HFFc6 (cell line): ENCODE measurements at regions not wholly inside any gene's neighbourhood (a gene's known extent, or its start where the extent isn't known, plus 50 kb on each side); places are given as distances from the start of the nearest gene placed in this dataset.
"Not testable (repeated sequence)": the region's sequence is repeated elsewhere in the genome, so short reads cannot be mapped to it uniquely, and the experiment has no call there.

Experiments
- DNase-seq: peaks from one replicate; pipeline ENCODE4 v3.0.0-alpha.2; 2018
- H3K27ac Mint-ChIP-seq: 2 replicates; pipeline ENCODE4 v1.8.0; 2020; ENCODE audit warnings: mild to moderate bottlenecking, mixed read lengths
- H3K27me3 Mint-ChIP-seq: 2 replicates; pipeline ENCODE4 v1.8.0; 2021; ENCODE audit warnings: mild to moderate bottlenecking, moderate library complexity, mixed read lengths; ENCODE audit not compliant: insufficient read depth
- H3K36me3 Mint-ChIP-seq: 2 replicates; pipeline ENCODE4 v1.8.0; 2021; ENCODE audit warnings: low read depth, mixed read lengths
- H3K4me1 Mint-ChIP-seq: 2 replicates; pipeline ENCODE4 v1.8.0; 2020; ENCODE audit warnings: low read depth, mixed read lengths
- H3K4me3 Mint-ChIP-seq: 2 replicates; pipeline ENCODE4 v1.8.0; 2020; ENCODE audit warnings: mild to moderate bottlenecking, moderate library complexity, mixed read lengths
- H3K9me3 Mint-ChIP-seq: 2 replicates; pipeline ENCODE4 v1.8.0; 2020; ENCODE audit warnings: mild to moderate bottlenecking, mixed read lengths
- TF ChIP-seq, protein P1 (sequence below): fragments of 200-600 bp; sonication (generic); IDR thresholded peaks from 2 replicates; pipeline ENCODE4 v1.5.0; 2021; ENCODE audit warnings: antibody characterized with exemption, mild to moderate bottlenecking

DNA sequence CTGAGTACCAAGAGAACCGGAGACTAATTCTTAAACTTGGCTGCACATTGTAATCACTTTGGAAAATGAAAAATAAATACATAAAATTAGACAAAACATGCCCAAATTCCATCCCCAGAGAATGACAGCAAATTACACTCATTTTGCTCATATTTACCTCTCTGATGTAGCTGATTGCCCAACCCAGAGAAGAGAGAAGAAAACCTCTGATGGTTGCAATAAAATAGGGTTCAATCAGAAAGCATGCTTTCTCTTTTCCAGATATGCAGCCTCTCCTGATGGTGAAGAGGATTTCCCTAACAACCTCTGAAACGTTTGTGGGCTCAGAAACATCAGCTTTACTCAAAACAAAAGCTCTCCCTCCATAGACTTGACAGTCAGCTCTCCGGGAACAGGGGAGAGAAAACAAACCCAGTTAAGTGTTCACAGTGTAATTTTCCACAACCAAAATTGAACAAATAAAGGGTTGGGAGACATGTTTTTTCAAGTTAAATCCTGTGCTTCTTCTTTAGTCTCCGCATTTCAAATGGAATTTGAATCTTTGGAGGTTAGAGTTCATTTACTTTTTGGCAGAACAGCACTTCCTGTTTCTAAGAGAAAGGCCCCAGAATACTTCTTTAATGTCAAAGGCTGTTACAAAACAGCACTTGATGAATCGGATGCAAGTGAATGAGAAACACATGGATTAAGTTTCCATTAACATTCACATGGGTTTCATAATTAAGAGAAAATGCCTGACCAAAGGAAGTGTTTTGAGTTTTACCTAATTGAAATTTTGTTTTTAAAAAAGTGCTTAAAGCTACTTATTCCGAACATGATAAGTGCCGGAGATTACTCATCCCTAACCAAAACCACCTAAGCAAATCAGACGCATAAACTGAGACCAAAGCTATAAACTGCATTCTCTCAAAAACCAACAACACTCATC, 570.1 kb upstream of the SYT4 start:
- no peaks in the 10 kb centered on the region for H3K4me1 Mint-ChIP-seq
- peaks cover 14% of the 10 kb centered on the region; the same call in 1 of the 2 replicates for H3K9me3 Mint-ChIP-seq
- H3K4me3 Mint-ChIP-seq, result no peak overlapping the region
- H3K27ac Mint-ChIP-seq, result no peak overlapping the region
- TF ChIP-seq, protein P1, sequence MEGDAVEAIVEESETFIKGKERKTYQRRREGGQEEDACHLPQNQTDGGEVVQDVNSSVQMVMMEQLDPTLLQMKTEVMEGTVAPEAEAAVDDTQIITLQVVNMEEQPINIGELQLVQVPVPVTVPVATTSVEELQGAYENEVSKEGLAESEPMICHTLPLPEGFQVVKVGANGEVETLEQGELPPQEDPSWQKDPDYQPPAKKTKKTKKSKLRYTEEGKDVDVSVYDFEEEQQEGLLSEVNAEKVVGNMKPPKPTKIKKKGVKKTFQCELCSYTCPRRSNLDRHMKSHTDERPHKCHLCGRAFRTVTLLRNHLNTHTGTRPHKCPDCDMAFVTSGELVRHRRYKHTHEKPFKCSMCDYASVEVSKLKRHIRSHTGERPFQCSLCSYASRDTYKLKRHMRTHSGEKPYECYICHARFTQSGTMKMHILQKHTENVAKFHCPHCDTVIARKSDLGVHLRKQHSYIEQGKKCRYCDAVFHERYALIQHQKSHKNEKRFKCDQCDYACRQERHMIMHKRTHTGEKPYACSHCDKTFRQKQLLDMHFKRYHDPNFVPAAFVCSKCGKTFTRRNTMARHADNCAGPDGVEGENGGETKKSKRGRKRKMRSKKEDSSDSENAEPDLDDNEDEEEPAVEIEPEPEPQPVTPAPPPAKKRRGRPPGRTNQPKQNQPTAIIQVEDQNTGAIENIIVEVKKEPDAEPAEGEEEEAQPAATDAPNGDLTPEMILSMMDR, result no peak
- no peaks in the 10 kb centered on the region for H3K36me3 Mint-ChIP-seq
- no peaks in the 10 kb centered on the region; the same call in 1 of the 2 replicates for H3K27me3 Mint-ChIP-seq
- no peak for DNase-seq

DNA sequence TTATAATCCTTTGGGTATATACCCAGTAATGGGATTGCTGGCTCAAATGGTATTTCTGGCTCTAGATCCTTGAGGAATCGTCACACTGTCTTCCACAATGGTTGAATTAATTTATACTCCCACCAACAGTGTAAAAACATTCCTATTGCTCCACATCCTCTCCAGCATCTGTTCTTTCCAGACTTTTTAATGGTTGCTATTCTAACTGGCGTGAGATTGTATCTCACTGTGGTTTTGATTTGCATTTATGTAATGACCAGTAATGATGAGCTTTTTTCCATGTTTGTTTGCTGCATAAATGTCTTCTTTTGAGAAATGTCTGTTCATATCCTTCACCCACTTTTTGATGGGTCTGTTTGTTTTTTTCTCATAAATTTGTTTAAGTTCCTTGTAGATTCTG, 572.5 kb upstream of the SYT4 start:
- not testable (repeated sequence) for H3K4me3 Mint-ChIP-seq, H3K27ac Mint-ChIP-seq, DNase-seq, H3K27me3 Mint-ChIP-seq, H3K4me1 Mint-ChIP-seq, H3K36me3 Mint-ChIP-seq
- peaks cover 21% of the 10 kb centered on the region for H3K9me3 Mint-ChIP-seq

DNA sequence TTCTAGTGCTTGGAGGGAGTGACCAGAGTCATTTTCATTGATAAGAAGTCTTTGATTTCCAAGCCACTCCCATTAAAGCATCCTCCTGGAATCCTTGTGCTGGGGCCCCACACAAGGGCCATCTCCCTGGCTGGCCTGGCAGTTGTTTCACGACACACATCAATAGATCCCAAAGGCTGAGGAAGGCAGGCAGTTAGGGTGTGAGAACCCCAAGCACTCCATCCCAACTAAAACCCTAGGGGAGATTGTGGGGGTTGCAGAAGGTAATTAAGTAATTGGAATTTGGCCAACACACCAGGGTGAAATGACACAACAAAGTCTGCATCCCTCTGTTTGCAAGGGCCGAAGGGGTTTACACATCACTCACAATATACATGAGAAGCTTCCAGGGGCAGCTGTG, 578.1 kb upstream of the SYT4 start:
- no peak overlapping the region for H3K27ac Mint-ChIP-seq
- H3K36me3 Mint-ChIP-seq, result no peaks in the 10 kb centered on the region
- no peak for DNase-seq
- H3K9me3 Mint-ChIP-seq, result peaks cover 16% of the 10 kb centered on the region
- H3K27me3 Mint-ChIP-seq, result no peaks in the 10 kb centered on the region
- H3K4me1 Mint-ChIP-seq, result no peaks in the 10 kb centered on the region
- TF ChIP-seq, protein P1, result no peak
- no peak overlapping the region for H3K4me3 Mint-ChIP-seq

DNA sequence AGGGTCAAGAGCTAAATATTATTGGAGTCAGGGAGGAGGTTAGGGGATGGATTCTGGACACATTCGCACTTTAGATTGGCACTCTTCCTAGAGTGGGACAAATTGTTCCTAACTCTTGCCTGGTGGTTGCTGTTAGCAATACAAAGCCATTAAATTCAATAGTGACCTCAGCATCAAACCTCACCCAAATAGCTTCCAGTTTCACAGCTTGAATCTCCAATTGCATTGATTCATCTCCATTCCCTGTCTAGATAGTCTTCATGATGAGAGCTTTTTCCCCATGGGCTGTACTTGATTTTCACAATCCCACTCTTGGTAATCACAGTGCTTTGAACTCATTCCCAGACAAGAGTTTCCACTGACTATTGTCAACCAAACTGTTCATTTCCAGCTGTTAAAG, 585.9 kb upstream of the SYT4 start:
- Mint-ChIP-seq H3K9me3 (peaks cover 32% of the 10 kb centered on the region), H3K36me3 (no peaks in the 10 kb centered on the region; the same call in 1 of the 2 replicates), H3K27me3 (no peaks in the 10 kb centered on the region), H3K27ac (no peak overlapping the region), H3K4me3 (no peak overlapping the region), H3K4me1 (no peaks in the 10 kb centered on the region)
- TF ChIP-seq, protein P1, result no peak
- no peak for DNase-seq

DNA sequence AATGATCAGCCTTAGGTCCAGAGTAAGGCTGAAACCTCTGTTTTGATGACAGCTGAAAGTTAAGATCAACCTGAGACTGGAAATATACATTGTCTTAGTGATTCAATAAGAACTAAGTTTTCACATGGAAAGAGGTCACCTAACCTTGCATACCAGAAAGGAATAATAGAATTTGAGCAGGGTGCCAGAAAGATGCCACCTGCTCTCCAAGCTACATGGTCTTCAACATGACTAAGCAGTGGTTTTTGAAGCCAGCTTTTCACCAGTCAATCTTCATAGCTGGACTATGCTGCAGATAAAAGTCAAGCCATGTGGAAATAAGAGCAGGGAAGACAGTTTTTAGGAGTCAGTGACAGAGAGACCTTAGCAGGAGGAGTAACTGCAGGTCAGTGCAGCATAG, 589.4 kb upstream of the SYT4 start:
- no peaks in the 10 kb centered on the region for H3K4me1 Mint-ChIP-seq
- H3K27ac Mint-ChIP-seq, result no peak overlapping the region
- H3K27me3 Mint-ChIP-seq, result no peaks in the 10 kb centered on the region
- H3K4me3 Mint-ChIP-seq, result no peak overlapping the region
- H3K36me3 Mint-ChIP-seq, result no peaks in the 10 kb centered on the region; the same call in 1 of the 2 replicates
- TF ChIP-seq, protein P1, result no peak
- no peak for DNase-seq
- H3K9me3 Mint-ChIP-seq, result peaks cover 36% of the 10 kb centered on the region

DNA sequence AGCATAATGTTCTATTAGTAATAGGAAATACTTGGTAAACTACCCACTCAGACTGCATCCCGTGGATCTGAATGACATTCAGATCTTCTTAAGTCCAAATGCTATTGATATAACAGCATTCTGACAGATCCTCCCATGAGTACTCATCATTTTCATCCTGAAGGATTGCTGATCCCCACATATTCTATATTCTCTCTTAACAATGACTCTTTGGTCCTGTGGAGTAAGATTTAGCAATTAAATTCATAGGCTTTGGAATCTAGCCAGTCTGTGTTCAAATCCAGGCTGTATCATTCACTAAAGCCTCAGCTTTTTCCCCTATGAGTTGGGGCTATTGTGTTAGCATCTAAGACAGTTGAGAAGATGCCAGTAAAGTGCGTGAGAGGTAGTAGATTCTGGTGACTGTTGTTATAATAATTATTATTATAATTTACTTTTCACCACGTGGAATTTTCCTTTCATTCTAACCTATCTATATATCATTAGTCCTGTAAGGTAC, 591.3 kb upstream of the SYT4 start:
- no peaks in the 10 kb centered on the region for H3K4me1 Mint-ChIP-seq
- H3K4me3 Mint-ChIP-seq, result no peak overlapping the region

More for the DNA sequence above, 591.3 kb upstream of the SYT4 start:
- no peaks in the 10 kb centered on the region; the same call in 1 of the 2 replicates for H3K36me3 Mint-ChIP-seq
- DNase-seq, result no peak
- H3K27me3 Mint-ChIP-seq, result no peaks in the 10 kb centered on the region
- peaks cover 32% of the 10 kb centered on the region for H3K9me3 Mint-ChIP-seq
- no peak overlapping the region for H3K27ac Mint-ChIP-seq
- TF ChIP-seq, protein P1, result no peak
